Ovary (tissue), 3 donors: ENCODE measurements at regions not wholly inside any gene's neighbourhood (a gene's known extent, or its start where the extent isn't known, plus 50 kb on each side); places are given as distances from the start of the nearest gene placed in this dataset.

Experiments
- EP300 ChIP-seq: sonication (generic); formaldehyde crosslinking; IDR thresholded peaks from one replicate; pipeline ENCODE4 v1.6.1; 2017; ENCODE audit warnings: antibody characterized with exemption
- POLR2A ChIP-seq: fragments of 450-650 bp; IDR thresholded peaks from one replicate; pipeline ENCODE4 v1.6.1; 2017; ENCODE audit warnings: antibody characterized with exemption, mild to moderate bottlenecking, moderate library complexity
- TF ChIP-seq, protein P1 (sequence below), 3 donors: fragments of 450-650 bp in 2 of 3; fragments of 200-600 bp in 1 of 3; IDR thresholded peaks; one replicate each; pipeline versions ENCODE4 v1.5.1 to v1.8.0; 2016 to 2022; ENCODE audit warnings: antibody characterized with exemption in 3 of 3, mild to moderate bottlenecking in 1 of 3
- donor health status: DM: no; HTN: no; CAD: no.

DNA sequence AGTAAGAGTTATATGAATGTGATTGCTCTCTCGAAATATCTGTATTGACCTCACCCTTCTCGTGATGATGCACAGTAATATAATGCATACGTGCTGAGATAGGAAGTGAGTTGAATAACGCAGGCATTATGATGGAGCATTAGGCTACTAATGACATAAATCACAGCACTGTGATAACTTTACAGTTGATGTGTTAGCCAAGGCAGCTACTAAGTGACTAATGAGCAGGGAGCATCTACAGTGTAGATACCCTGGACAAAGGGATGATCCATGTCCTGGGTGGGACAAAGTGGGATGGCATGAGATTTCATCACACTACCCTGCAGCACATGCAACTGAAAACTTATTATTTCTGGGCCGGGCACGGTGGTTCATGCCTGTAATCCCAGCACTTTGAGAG, 68.4 kb downstream of the HDGFL1 start:
- TF ChIP-seq, protein P1, sequence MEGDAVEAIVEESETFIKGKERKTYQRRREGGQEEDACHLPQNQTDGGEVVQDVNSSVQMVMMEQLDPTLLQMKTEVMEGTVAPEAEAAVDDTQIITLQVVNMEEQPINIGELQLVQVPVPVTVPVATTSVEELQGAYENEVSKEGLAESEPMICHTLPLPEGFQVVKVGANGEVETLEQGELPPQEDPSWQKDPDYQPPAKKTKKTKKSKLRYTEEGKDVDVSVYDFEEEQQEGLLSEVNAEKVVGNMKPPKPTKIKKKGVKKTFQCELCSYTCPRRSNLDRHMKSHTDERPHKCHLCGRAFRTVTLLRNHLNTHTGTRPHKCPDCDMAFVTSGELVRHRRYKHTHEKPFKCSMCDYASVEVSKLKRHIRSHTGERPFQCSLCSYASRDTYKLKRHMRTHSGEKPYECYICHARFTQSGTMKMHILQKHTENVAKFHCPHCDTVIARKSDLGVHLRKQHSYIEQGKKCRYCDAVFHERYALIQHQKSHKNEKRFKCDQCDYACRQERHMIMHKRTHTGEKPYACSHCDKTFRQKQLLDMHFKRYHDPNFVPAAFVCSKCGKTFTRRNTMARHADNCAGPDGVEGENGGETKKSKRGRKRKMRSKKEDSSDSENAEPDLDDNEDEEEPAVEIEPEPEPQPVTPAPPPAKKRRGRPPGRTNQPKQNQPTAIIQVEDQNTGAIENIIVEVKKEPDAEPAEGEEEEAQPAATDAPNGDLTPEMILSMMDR (IDR thresholded peaks at IDR 0.05) = no peak
- no peak for TF ChIP-seq POLR2A
- TF ChIP-seq EP300 = no peak
